ENCODE measurements at regions not wholly inside any gene's neighbourhood (a gene's known extent, or its start where the extent isn't known, plus 50 kb on each side); places are given as distances from the start of the nearest gene placed in this dataset.
A peak's percentile ranks its signal among the peaks of the same experiment; 100 is the strongest.

DNA sequence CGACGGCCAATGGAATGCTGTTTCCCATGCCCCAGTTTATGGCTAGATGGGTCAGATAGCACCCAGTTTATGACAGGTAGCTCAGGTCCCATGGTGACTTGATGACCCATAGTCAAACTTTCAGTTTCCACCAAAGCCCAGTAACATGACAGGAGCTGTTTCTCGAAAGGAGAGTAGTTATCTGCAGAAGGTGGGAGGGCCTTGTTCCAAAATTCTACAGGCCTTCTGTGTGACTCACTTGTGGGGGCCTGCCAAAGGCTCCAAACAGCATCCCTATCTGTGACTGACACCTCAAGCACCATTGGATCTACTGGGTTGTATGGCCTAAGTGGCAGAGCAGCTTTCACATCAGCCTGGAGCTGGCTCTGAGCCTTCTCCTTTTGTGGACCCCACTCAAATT lies 379.7 kb upstream of the MANEA start:
- no peak for DNase-seq (ENCODE audit: low spot score in 2 of 2)
- no peaks in the 10 kb centered on the region for H3K36me3 ChIP-seq
- TF ChIP-seq, protein P1, sequence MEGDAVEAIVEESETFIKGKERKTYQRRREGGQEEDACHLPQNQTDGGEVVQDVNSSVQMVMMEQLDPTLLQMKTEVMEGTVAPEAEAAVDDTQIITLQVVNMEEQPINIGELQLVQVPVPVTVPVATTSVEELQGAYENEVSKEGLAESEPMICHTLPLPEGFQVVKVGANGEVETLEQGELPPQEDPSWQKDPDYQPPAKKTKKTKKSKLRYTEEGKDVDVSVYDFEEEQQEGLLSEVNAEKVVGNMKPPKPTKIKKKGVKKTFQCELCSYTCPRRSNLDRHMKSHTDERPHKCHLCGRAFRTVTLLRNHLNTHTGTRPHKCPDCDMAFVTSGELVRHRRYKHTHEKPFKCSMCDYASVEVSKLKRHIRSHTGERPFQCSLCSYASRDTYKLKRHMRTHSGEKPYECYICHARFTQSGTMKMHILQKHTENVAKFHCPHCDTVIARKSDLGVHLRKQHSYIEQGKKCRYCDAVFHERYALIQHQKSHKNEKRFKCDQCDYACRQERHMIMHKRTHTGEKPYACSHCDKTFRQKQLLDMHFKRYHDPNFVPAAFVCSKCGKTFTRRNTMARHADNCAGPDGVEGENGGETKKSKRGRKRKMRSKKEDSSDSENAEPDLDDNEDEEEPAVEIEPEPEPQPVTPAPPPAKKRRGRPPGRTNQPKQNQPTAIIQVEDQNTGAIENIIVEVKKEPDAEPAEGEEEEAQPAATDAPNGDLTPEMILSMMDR (IDR thresholded peaks at IDR 0.05): no peak
- TF ChIP-seq POLR2A (IDR thresholded peaks at IDR 0.05): no peak
- no peak for TF ChIP-seq EP300 (IDR thresholded peaks at IDR 0.05)
- no peak for TF ChIP-seq POLR2AphosphoS5 (IDR thresholded peaks at IDR 0.05)
- H3K4me1 ChIP-seq: no peaks in the 10 kb centered on the region
- no peaks in the 10 kb centered on the region for H3K27me3 ChIP-seq
- 85% methylated on average over 3 of the region's 3 CpGs for WGBS
- H3K9me3 ChIP-seq: no peaks in the 10 kb centered on the region
- H3K4me3 ChIP-seq: no peak overlapping the region
- no peak overlapping the region for H3K27ac ChIP-seq

DNA sequence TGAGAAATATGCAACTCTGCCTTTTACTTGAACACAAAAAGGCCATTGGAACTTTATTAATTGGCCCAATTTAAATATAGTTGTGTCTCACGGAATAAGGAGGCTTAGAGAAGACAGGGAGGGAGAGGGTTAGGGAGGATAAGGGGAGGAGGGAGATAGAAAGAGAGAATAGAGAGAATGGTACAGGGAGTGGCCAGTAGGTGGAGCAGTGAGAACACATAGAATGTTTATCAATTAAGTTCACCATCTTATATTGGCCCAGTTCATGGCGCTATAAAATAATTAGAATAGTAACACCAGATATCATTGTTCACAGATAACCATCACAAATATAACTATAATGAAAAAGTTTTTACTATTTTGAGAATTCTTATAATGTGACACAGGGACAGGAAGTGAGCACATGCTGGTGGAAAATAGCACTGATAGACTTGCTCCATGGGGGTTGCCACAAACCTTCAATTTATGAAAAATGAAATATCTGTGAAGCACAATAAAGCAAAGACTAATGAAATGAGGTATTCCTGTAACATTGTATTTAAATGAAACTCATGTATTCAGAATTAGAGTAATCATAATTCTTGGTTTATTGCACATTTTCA lies 374.1 kb upstream of the MANEA start:
- 40% methylated on average over 2 of the region's 2 CpGs for WGBS
- H3K4me3 ChIP-seq: no peak overlapping the region
- no peaks in the 10 kb centered on the region for H3K36me3 ChIP-seq
- H3K9me3 ChIP-seq: no peaks in the 10 kb centered on the region
- DNase-seq (ENCODE audit: low spot score in 2 of 2): no peak
- no peaks in the 10 kb centered on the region for H3K4me1 ChIP-seq
- H3K27me3 ChIP-seq: no peaks in the 10 kb centered on the region
- no peak overlapping the region for H3K27ac ChIP-seq
- no peak for TF ChIP-seq EP300 (IDR thresholded peaks at IDR 0.05)
- TF ChIP-seq, protein P1 (IDR thresholded peaks at IDR 0.05): peak in 1 of 2 donors; percentile 46

DNA sequence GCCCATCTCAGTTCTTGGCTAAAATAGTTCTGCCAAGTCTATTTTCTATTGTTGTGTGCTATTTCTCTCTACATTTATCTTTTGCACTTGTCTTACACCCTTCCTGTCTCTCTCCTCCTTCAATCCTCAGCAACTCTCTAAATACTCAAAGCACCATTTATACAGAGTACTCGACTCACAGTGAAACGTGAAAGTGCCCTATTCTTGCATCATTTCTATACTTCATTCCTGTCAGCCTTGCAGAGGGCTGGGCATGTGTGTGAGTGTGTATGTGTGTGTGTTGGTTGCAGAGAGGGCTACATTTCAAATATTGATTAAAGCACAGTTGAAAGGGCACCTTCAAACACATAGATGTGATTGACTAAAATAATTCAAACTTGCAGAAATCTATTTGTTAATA lies 373.2 kb upstream of the MANEA start:
- TF ChIP-seq EP300 (IDR thresholded peaks at IDR 0.05): no peak
- TF ChIP-seq POLR2AphosphoS5 (IDR thresholded peaks at IDR 0.05): no peak
- 69% methylated on average over 2 of the region's 2 CpGs for WGBS
- Histone ChIP-seq H3K9me3 (no peaks in the 10 kb centered on the region), H3K4me3 (no peak overlapping the region), H3K27me3 (no peaks in the 10 kb centered on the region), H3K27ac (no peak overlapping the region), H3K4me1 (no peaks in the 10 kb centered on the region), H3K36me3 (no peaks in the 10 kb centered on the region)
- DNase-seq (ENCODE audit: low spot score in 2 of 2): no peak

DNA sequence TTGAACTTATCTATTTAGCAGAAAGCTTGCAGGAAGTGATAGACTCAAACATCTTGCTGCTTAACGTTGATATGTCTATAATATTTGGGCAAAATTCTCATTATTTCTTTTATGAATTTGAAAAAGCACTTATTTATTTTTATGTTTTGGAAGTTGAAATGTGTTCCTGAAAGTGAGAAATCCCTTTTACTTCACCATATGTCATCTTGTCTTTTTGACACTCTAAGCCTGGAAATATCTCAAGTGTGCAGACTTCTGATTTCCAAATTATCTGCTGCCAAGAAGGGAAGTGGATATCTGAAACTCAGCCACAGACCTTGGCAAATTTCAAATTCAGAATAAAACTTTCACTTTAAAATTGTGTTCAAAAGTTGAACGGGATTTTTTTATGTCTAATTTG lies 368.7 kb upstream of the MANEA start:
- Histone ChIP-seq H3K27me3 (no peaks in the 10 kb centered on the region), H3K27ac (no peak overlapping the region), H3K36me3 (no peaks in the 10 kb centered on the region), H3K4me3 (no peak overlapping the region), H3K9me3 (no peaks in the 10 kb centered on the region), H3K4me1 (no peaks in the 10 kb centered on the region)
- no peak for DNase-seq (ENCODE audit: low spot score in 2 of 2)
- 47% methylated on average over 2 of the region's 2 CpGs for WGBS
- TF ChIP-seq EP300 (IDR thresholded peaks at IDR 0.05) (no peak), POLR2A (IDR thresholded peaks at IDR 0.05) (no peak), POLR2AphosphoS5 (IDR thresholded peaks at IDR 0.05) (no peak)
- TF ChIP-seq, protein P1 (IDR thresholded peaks at IDR 0.05): no peak

DNA sequence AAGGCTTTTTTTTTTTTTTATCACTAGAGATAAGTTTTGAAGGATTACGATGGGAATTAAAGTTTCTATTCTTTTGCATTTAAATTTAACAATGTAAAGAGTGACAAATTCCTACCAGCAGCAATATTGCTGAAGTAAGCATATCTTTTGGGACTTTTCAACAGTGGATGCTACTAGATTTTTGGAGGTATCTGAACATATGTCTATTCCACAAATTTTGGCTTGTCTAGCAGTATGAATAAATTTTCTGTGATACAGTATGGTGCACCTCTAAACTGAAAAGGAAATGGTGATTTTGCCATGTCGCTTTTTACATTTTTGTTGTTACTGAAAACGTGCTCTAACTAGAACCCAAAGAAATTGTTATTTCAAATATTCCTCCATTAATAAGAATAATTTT lies 368.3 kb upstream of the MANEA start:
- Histone ChIP-seq H3K4me3 (no peak overlapping the region), H3K27me3 (no peaks in the 10 kb centered on the region), H3K36me3 (no peaks in the 10 kb centered on the region), H3K4me1 (no peaks in the 10 kb centered on the region), H3K27ac (no peak overlapping the region), H3K9me3 (no peaks in the 10 kb centered on the region)
- WGBS: 82% methylated on average over 3 of the region's 3 CpGs
- DNase-seq (ENCODE audit: low spot score in 2 of 2): no peak
- TF ChIP-seq EP300 (IDR thresholded peaks at IDR 0.05): no peak
- TF ChIP-seq, protein P1 (IDR thresholded peaks at IDR 0.05): no peak
- no peak for TF ChIP-seq POLR2A (IDR thresholded peaks at IDR 0.05)
- TF ChIP-seq POLR2AphosphoS5 (IDR thresholded peaks at IDR 0.05): no peak

DNA sequence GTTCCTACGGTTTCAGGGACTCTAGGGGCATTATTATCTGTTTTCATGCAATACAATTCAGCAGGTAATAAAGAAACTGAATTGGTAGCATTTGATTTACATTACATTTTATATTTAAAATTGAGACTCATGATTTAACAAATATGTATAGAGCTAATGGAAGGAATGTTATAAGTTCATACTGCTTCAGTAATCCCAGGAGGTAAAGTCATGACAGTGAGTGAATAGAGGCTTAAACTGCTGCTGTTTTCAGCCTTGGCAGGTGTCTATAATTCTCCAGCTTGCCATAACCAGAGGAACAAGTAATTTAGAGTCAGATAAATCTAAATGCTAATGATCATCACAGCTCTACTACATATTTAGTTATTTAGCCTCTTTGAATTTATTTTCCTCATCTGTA lies 360.8 kb upstream of the MANEA start:
- Histone ChIP-seq H3K4me3 (no peak overlapping the region), H3K36me3 (no peaks in the 10 kb centered on the region), H3K27ac (no peak overlapping the region), H3K27me3 (no peaks in the 10 kb centered on the region), H3K4me1 (no peaks in the 10 kb centered on the region), H3K9me3 (no peaks in the 10 kb centered on the region)
- TF ChIP-seq, protein P1 (IDR thresholded peaks at IDR 0.05): no peak
- TF ChIP-seq POLR2AphosphoS5 (IDR thresholded peaks at IDR 0.05) (no peak), POLR2A (IDR thresholded peaks at IDR 0.05) (no peak), EP300 (IDR thresholded peaks at IDR 0.05) (no peak)
- 76% methylated on average over 1 of the region's 1 CpG for WGBS
- no peak for DNase-seq (ENCODE audit: low spot score in 2 of 2)

All from suprapubic skin (tissue), 4 donors.